ENCODE measurements at regions not wholly inside any gene's neighbourhood (a gene's known extent, or its start where the extent isn't known, plus 50 kb on each side); places are given as distances from the start of the nearest gene placed in this dataset.

DNA sequence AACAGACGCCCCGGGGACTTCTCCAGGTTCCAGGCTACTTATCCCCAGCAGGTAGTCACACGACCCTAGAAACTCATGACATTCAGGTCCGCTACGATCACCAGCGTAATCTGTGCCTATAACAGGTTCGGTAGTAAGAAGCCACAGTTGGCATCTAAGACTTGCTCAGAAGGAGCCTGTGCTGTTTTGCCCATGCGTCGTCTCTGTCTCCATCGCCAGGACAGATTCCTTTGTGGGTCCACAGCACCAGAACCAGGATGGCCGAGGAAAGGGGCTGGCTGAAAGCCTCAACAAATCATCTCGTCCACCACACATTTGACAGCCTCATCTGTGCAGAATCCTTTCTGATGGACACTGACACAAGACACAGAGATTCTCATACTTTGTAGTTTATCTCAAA is 319.5 kb upstream of the AGA start:
- Histone ChIP-seq H3K79me1 (ENCODE audit: low read depth, low read length) (no peaks in the 10 kb centered on the region), H2AK5ac (ENCODE audit: low read depth, low read length) (no peak overlapping the region), H3K4ac (ENCODE audit: low read length) (no peak overlapping the region), H3K27ac (replicated peaks; ENCODE audit: low read length) (no peak overlapping the region), H2BK120ac (ENCODE audit: low read depth, low read length) (no peak overlapping the region), H3K9me3 (replicated peaks in 1 of 2; ENCODE audit: control insufficient read depth in 2 of 2, insufficient read depth in 1 of 2, low read depth in 1 of 2, low read length in 2 of 2) (no peaks in the 10 kb centered on the region), H3K27me3 (ENCODE audit: control insufficient read depth in 3 of 3, insufficient read depth in 3 of 3, low read depth in 1 of 3, low read length in 3 of 3) (no peaks in the 10 kb centered on the region), H2BK15ac (ENCODE audit: low read length) (no peak overlapping the region), H3K36me3 (replicated peaks in 1 of 2; ENCODE audit: control insufficient read depth in 2 of 2, insufficient read depth in 2 of 2, low read length in 2 of 2) (no peaks in the 10 kb centered on the region), H3K4me1 (ENCODE audit: control insufficient read depth in 2 of 2, insufficient read depth in 1 of 2, low read depth in 1 of 2, low read length in 2 of 2) (no peaks in the 10 kb centered on the region), H4K8ac (ENCODE audit: low read depth, low read length) (no peak overlapping the region), H2AFZ (ENCODE audit: low read length) (no peak overlapping the region), H3K23ac (ENCODE audit: low read depth, low read length, poor library complexity) (no peak overlapping the region), H3K18ac (ENCODE audit: low read length) (no peak overlapping the region), H3K4me3 (ENCODE audit: low read length in 2 of 2) (no peak overlapping the region), H4K91ac (ENCODE audit: low read depth, low read length, poor library complexity) (no peak overlapping the region), H3K4me2 (ENCODE audit: insufficient read depth, low read length, poor library complexity, severe bottlenecking) (no peak overlapping the region), H3K14ac (ENCODE audit: low read length) (no peak overlapping the region), H2BK12ac (ENCODE audit: low read length) (no peak overlapping the region), H2BK5ac (ENCODE audit: low read length) (no peak overlapping the region), H3K9ac (ENCODE audit: low read depth, low read length, poor library complexity) (no peak overlapping the region)
- no CpG with 5 or more reads among the region's 12 CpGs for WGBS, 2 donors (ENCODE audit: extremely low coverage in 2 of 2, insufficient read length in 2 of 2, insufficient replicate concordance in 1 of 2)
- no peak for DNase-seq (ENCODE audit: low spot score)

GRCh38 chr4:177769155-177769554 is 326.9 kb upstream of the AGA start:
- no peak for DNase-seq (ENCODE audit: low spot score)
- Histone ChIP-seq H3K4me3 (ENCODE audit: low read length in 2 of 2) (no peak overlapping the region), H3K4ac (ENCODE audit: low read length) (no peak overlapping the region), H4K8ac (ENCODE audit: low read depth, low read length) (no peak overlapping the region), H2BK15ac (ENCODE audit: low read length) (no peak overlapping the region), H3K36me3 (replicated peaks in 1 of 2; ENCODE audit: control insufficient read depth in 2 of 2, insufficient read depth in 2 of 2, low read length in 2 of 2) (no peaks in the 10 kb centered on the region), H2BK5ac (ENCODE audit: low read length) (no peak overlapping the region), H4K91ac (ENCODE audit: low read depth, low read length, poor library complexity) (no peak overlapping the region), H3K27ac (replicated peaks; ENCODE audit: low read length) (no peak overlapping the region), H3K14ac (ENCODE audit: low read length) (no peak overlapping the region), H3K18ac (ENCODE audit: low read length) (no peak overlapping the region), H3K9me3 (replicated peaks in 1 of 2; ENCODE audit: control insufficient read depth in 2 of 2, insufficient read depth in 1 of 2, low read depth in 1 of 2, low read length in 2 of 2) (no peaks in the 10 kb centered on the region), H2BK12ac (ENCODE audit: low read length) (no peak overlapping the region), H2AFZ (ENCODE audit: low read length) (no peak overlapping the region), H3K4me1 (ENCODE audit: control insufficient read depth in 2 of 2, insufficient read depth in 1 of 2, low read depth in 1 of 2, low read length in 2 of 2) (no peaks in the 10 kb centered on the region), H3K9ac (ENCODE audit: low read depth, low read length, poor library complexity) (no peak overlapping the region), H3K79me1 (ENCODE audit: low read depth, low read length) (no peaks in the 10 kb centered on the region), H2BK120ac (ENCODE audit: low read depth, low read length) (no peak overlapping the region), H3K4me2 (ENCODE audit: insufficient read depth, low read length, poor library complexity, severe bottlenecking) (no peak overlapping the region), H2AK5ac (ENCODE audit: low read depth, low read length) (no peak overlapping the region), H3K27me3 (ENCODE audit: control insufficient read depth in 3 of 3, insufficient read depth in 3 of 3, low read depth in 1 of 3, low read length in 3 of 3) (no peaks in the 10 kb centered on the region), H3K23ac (ENCODE audit: low read depth, low read length, poor library complexity) (no peak overlapping the region)
- whole genome bisulfite sequencing, 2 donors (ENCODE audit: extremely low coverage in 2 of 2, insufficient read length in 2 of 2, insufficient replicate concordance in 1 of 2), result no CpG with 5 or more reads among the region's 4 CpGs

DNA sequence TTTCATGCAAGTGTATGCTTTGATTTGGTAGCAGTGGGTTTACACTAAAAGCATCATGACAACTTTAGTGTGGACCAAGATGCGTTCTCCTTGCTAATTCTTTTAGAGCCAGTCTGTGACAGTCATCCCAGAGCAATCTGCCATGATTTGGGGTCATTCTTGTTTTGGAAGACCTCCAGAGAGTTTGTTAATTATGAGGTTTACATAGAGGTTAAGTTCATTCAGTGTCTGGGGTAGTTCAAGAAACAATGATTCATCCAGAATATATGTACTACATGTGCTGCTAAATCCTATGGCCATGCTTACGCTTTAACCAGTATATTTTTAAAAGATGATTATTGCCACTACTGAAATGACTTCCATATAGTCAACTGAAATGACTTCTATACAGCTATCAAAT is 328.5 kb upstream of the AGA start:
- H2BK12ac ChIP-seq (ENCODE audit: low read length), result no peak overlapping the region

DNA sequence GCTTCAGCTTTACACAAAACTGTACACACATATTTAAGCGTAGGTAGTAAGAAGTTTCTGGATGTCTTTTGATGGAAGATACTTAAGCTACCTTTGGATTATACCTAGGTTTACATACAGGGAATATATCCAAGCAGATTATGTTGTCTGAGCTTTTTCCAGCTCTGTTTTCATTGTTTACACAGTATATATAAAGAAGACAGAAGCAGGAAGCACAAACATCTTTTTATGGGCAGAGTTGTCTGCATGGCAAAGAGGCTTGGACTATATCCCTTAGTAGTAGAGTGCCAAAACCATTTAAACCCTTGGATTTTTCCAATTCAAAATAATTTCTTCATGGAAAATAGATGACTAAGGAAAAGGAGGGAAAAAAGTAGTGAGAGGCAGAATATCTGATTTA is 329.4 kb upstream of the AGA start:
- DNase-seq (ENCODE audit: low spot score), result no peak
- no peak overlapping the region for H3K18ac ChIP-seq (ENCODE audit: low read length)

More for the DNA sequence above, 328.5 kb upstream of the AGA start:
- no peak overlapping the region for H3K14ac ChIP-seq (ENCODE audit: low read length)
- no peak overlapping the region for H3K27ac ChIP-seq (replicated peaks; ENCODE audit: low read length)
- H2BK15ac ChIP-seq (ENCODE audit: low read length), result no peak overlapping the region
- H3K4me2 ChIP-seq (ENCODE audit: insufficient read depth, low read length, poor library complexity, severe bottlenecking), result no peak overlapping the region
- H3K18ac ChIP-seq (ENCODE audit: low read length), result no peak overlapping the region
- H3K4ac ChIP-seq (ENCODE audit: low read length), result no peak overlapping the region
- H3K36me3 ChIP-seq (replicated peaks in 1 of 2; ENCODE audit: control insufficient read depth in 2 of 2, insufficient read depth in 2 of 2, low read length in 2 of 2), result no peaks in the 10 kb centered on the region
- H4K91ac ChIP-seq (ENCODE audit: low read depth, low read length, poor library complexity), result no peak overlapping the region
- H3K4me1 ChIP-seq (ENCODE audit: control insufficient read depth in 2 of 2, insufficient read depth in 1 of 2, low read depth in 1 of 2, low read length in 2 of 2), result no peaks in the 10 kb centered on the region
- H2AK5ac ChIP-seq (ENCODE audit: low read depth, low read length), result no peak overlapping the region
- H2AFZ ChIP-seq (ENCODE audit: low read length), result no peak overlapping the region
- H2BK5ac ChIP-seq (ENCODE audit: low read length), result no peak overlapping the region
- no peak for DNase-seq (ENCODE audit: low spot score)
- H3K4me3 ChIP-seq (ENCODE audit: low read length in 2 of 2), result no peak overlapping the region
- H2BK120ac ChIP-seq (ENCODE audit: low read depth, low read length), result no peak overlapping the region
- H3K79me1 ChIP-seq (ENCODE audit: low read depth, low read length), result no peaks in the 10 kb centered on the region
- H3K9me3 ChIP-seq (replicated peaks in 1 of 2; ENCODE audit: control insufficient read depth in 2 of 2, insufficient read depth in 1 of 2, low read depth in 1 of 2, low read length in 2 of 2), result no peaks in the 10 kb centered on the region
- no peak overlapping the region for H3K9ac ChIP-seq (ENCODE audit: low read depth, low read length, poor library complexity)
- no CpG with 5 or more reads among the region's 2 CpGs for WGBS, 2 donors (ENCODE audit: extremely low coverage in 2 of 2, insufficient read length in 2 of 2, insufficient replicate concordance in 1 of 2)
- no peaks in the 10 kb centered on the region for H3K27me3 ChIP-seq (ENCODE audit: control insufficient read depth in 3 of 3, insufficient read depth in 3 of 3, low read depth in 1 of 3, low read length in 3 of 3)
- H3K23ac ChIP-seq (ENCODE audit: low read depth, low read length, poor library complexity), result no peak overlapping the region
- no peak overlapping the region for H4K8ac ChIP-seq (ENCODE audit: low read depth, low read length)

More for the DNA sequence above, 329.4 kb upstream of the AGA start:
- H3K36me3 ChIP-seq (replicated peaks in 1 of 2; ENCODE audit: control insufficient read depth in 2 of 2, insufficient read depth in 2 of 2, low read length in 2 of 2), result no peaks in the 10 kb centered on the region
- H3K23ac ChIP-seq (ENCODE audit: low read depth, low read length, poor library complexity), result no peak overlapping the region
- H2AFZ ChIP-seq (ENCODE audit: low read length), result no peak overlapping the region
- H2BK120ac ChIP-seq (ENCODE audit: low read depth, low read length), result no peak overlapping the region
- H3K4me1 ChIP-seq (ENCODE audit: control insufficient read depth in 2 of 2, insufficient read depth in 1 of 2, low read depth in 1 of 2, low read length in 2 of 2), result no peaks in the 10 kb centered on the region
- H2AK5ac ChIP-seq (ENCODE audit: low read depth, low read length), result no peak overlapping the region
- H3K14ac ChIP-seq (ENCODE audit: low read length), result no peak overlapping the region
- H4K91ac ChIP-seq (ENCODE audit: low read depth, low read length, poor library complexity), result no peak overlapping the region
- no peaks in the 10 kb centered on the region for H3K27me3 ChIP-seq (ENCODE audit: control insufficient read depth in 3 of 3, insufficient read depth in 3 of 3, low read depth in 1 of 3, low read length in 3 of 3)
- H3K4me2 ChIP-seq (ENCODE audit: insufficient read depth, low read length, poor library complexity, severe bottlenecking), result no peak overlapping the region
- no peak overlapping the region for H2BK5ac ChIP-seq (ENCODE audit: low read length)
- H3K9ac ChIP-seq (ENCODE audit: low read depth, low read length, poor library complexity), result no peak overlapping the region
- no peak overlapping the region for H3K27ac ChIP-seq (replicated peaks; ENCODE audit: low read length)
- WGBS, 2 donors (ENCODE audit: extremely low coverage in 2 of 2, insufficient read length in 2 of 2, insufficient replicate concordance in 1 of 2), result no CpG with 5 or more reads among the region's 1 CpG
- no peak overlapping the region for H2BK12ac ChIP-seq (ENCODE audit: low read length)
- H2BK15ac ChIP-seq (ENCODE audit: low read length), result no peak overlapping the region
- H3K4ac ChIP-seq (ENCODE audit: low read length), result no peak overlapping the region
- H4K8ac ChIP-seq (ENCODE audit: low read depth, low read length), result no peak overlapping the region
- H3K9me3 ChIP-seq (replicated peaks in 1 of 2; ENCODE audit: control insufficient read depth in 2 of 2, insufficient read depth in 1 of 2, low read depth in 1 of 2, low read length in 2 of 2), result no peaks in the 10 kb centered on the region
- no peaks in the 10 kb centered on the region for H3K79me1 ChIP-seq (ENCODE audit: low read depth, low read length)
- no peak overlapping the region for H3K4me3 ChIP-seq (ENCODE audit: low read length in 2 of 2)

Measured in neuronal stem cell (in vitro differentiated cells).